Keratinocyte (primary cell): ENCODE measurements at regions not wholly inside any gene's neighbourhood (a gene's known extent, or its start where the extent isn't known, plus 50 kb on each side); places are given as distances from the start of the nearest gene placed in this dataset.

Experiments
- EZH2 ChIP-seq: IDR thresholded peaks from one replicate; pipeline ENCODE4 v1.6.1; 2012; ENCODE audit warnings: inconsistent platforms, mild to moderate bottlenecking, low read length, moderate library complexity
- TF ChIP-seq, protein P1 (sequence below), 3 experiments: IDR thresholded peaks in 1 of 3; conservative IDR thresholded peaks in 1 of 3; optimal IDR thresholded peaks in 1 of 3; 2 replicates in 2 of 3; 3 replicates in 1 of 3; pipeline versions ENCODE3 to v1.5.1; 2011; ENCODE audit warnings: low read length in 3 of 3, mild to moderate bottlenecking in 3 of 3, moderate library complexity in 2 of 3, control low read depth in 1 of 3, inconsistent platforms in 1 of 3; ENCODE audit not compliant: insufficient read depth in 2 of 3; ENCODE audit errors: extremely low read depth in 1 of 3

DNA sequence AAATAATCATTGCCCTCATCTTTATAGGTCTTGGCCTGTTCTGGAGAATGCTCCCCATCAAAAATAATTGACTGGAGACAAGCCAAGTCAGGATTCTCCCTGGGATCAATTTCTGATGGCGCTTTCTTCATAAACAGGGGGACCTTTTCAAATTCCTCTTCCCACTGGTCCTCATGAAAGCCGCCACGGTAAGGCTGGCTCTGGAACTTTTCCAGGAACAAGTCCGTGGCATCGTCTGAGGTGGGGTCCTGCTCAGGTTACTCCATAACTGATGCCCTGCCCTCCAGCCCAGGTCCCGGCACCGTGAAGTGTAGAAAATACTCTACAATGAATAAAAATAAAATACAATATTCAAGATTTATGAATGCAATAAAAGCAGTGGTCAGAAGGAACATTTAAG, 79.4 kb upstream of the IGFBP3 start:
- TF ChIP-seq, protein P1, sequence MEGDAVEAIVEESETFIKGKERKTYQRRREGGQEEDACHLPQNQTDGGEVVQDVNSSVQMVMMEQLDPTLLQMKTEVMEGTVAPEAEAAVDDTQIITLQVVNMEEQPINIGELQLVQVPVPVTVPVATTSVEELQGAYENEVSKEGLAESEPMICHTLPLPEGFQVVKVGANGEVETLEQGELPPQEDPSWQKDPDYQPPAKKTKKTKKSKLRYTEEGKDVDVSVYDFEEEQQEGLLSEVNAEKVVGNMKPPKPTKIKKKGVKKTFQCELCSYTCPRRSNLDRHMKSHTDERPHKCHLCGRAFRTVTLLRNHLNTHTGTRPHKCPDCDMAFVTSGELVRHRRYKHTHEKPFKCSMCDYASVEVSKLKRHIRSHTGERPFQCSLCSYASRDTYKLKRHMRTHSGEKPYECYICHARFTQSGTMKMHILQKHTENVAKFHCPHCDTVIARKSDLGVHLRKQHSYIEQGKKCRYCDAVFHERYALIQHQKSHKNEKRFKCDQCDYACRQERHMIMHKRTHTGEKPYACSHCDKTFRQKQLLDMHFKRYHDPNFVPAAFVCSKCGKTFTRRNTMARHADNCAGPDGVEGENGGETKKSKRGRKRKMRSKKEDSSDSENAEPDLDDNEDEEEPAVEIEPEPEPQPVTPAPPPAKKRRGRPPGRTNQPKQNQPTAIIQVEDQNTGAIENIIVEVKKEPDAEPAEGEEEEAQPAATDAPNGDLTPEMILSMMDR (optimal IDR thresholded peaks at IDR 0.05 in 1 of 3, IDR thresholded peaks at IDR 0.05 in 1 of 3, conservative IDR thresholded peaks at IDR 0.05 in 1 of 3; ENCODE audit: extremely low read depth in 1 of 3, insufficient read depth in 2 of 3, low read length in 3 of 3) = no peak
- no peak for TF ChIP-seq EZH2
